ENCODE measurements at regions not wholly inside any gene's neighbourhood (a gene's known extent, or its start where the extent isn't known, plus 50 kb on each side); places are given as distances from the start of the nearest gene placed in this dataset.

GRCh38 chr9:108618906-108619550, 236.8 kb downstream of the ACTL7B start:
- Histone ChIP-seq H3K27me3 (ENCODE audit: insufficient read depth in 3 of 3, low read length in 2 of 3) (peaks cover 0 to 1% (median 0%) of the 10 kb centered on the region in 3 donors), H3K9me3 (no peaks in the 10 kb centered on the region), H3K4me1 (no peaks in the 10 kb centered on the region), H3K4me3 (no peak overlapping the region), H3K27ac (no peak overlapping the region), H3K36me3 (ENCODE audit: insufficient read depth in 1 of 2, low read depth in 1 of 2) (no peaks in the 10 kb centered on the region)
- DNase-seq (no peak), ATAC-seq (no peak)
- WGBS, 3 donors: 91 to 93% (median 93%) methylated on average over 8 of the region's 8 CpGs
- intact Hi-C loops (cut with DNase I): no loop called here
- TF ChIP-seq, protein P1, sequence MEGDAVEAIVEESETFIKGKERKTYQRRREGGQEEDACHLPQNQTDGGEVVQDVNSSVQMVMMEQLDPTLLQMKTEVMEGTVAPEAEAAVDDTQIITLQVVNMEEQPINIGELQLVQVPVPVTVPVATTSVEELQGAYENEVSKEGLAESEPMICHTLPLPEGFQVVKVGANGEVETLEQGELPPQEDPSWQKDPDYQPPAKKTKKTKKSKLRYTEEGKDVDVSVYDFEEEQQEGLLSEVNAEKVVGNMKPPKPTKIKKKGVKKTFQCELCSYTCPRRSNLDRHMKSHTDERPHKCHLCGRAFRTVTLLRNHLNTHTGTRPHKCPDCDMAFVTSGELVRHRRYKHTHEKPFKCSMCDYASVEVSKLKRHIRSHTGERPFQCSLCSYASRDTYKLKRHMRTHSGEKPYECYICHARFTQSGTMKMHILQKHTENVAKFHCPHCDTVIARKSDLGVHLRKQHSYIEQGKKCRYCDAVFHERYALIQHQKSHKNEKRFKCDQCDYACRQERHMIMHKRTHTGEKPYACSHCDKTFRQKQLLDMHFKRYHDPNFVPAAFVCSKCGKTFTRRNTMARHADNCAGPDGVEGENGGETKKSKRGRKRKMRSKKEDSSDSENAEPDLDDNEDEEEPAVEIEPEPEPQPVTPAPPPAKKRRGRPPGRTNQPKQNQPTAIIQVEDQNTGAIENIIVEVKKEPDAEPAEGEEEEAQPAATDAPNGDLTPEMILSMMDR (IDR thresholded peaks at IDR 0.05): no peak

DNA sequence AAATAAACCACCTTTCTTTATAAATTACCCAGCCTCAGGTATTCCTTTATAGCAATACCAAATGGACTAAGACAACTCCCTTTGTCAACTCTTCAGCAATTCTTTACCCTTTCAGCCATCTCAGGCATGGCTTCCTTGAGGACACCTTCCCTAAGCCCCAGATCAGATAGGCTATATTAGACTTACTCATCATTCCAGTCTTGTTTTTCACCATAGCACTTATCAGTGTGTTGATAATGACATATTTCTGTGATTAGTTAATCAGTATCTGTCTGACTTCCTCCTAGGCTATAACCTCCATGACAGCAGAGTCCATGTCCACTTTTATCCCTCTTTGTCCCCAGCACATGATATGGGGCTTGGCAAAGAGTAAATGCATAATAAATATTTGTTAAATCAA, 238.1 kb downstream of the ACTL7B start:
- ATAC-seq (no peak), DNase-seq (no peak)
- no peak overlapping the region for H3K27ac ChIP-seq
- no peak overlapping the region for H3K4me3 ChIP-seq
- H3K27me3 ChIP-seq (ENCODE audit: insufficient read depth in 3 of 3, low read length in 2 of 3): no peaks in the 10 kb centered on the region
- TF ChIP-seq, protein P1 (IDR thresholded peaks at IDR 0.05): no peak
- no peaks in the 10 kb centered on the region for H3K36me3 ChIP-seq (ENCODE audit: insufficient read depth in 1 of 2, low read depth in 1 of 2)
- H3K4me1 ChIP-seq: no peaks in the 10 kb centered on the region
- intact Hi-C loops (cut with DNase I): no loop called here
- H3K9me3 ChIP-seq: no peaks in the 10 kb centered on the region

DNA sequence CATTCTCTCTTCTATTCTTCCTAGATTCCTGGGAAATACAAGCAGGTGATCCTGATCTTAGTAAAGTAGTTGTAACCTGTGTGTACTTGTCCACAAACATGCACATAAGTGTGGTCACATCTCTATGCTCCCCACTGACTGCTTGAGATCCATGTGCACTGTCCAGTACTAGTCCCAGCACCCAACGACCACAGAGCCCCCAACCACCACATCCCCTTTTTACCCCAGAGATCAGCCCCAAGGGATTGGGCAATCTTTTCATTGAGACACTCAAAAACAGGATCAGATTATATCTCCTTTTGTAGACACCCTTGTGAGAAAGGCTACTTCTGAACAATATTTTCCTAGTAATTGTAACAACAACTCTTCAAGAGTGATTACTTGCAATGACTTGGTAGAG, 240.6 kb downstream of the ACTL7B start:
- no peak overlapping the region for H3K4me3 ChIP-seq
- no peak overlapping the region for H3K27ac ChIP-seq
- WGBS, 3 donors: 52 to 65% (median 58%) methylated on average over 1 of the region's 1 CpG
- DNase-seq: no peak
- no peak for ATAC-seq
- no peaks in the 10 kb centered on the region for H3K27me3 ChIP-seq (ENCODE audit: insufficient read depth in 3 of 3, low read length in 2 of 3)
- no peaks in the 10 kb centered on the region for H3K9me3 ChIP-seq
- intact Hi-C loops (cut with DNase I): no loop called here
- TF ChIP-seq, protein P1 (IDR thresholded peaks at IDR 0.05): no peak
- no peaks in the 10 kb centered on the region for H3K4me1 ChIP-seq
- no peaks in the 10 kb centered on the region for H3K36me3 ChIP-seq (ENCODE audit: insufficient read depth in 1 of 2, low read depth in 1 of 2)

- no peak for ATAC-seq
- H3K4me1 ChIP-seq: no peaks in the 10 kb centered on the region
- intact Hi-C loops (cut with DNase I): no loop called here
- no peaks in the 10 kb centered on the region for H3K36me3 ChIP-seq (ENCODE audit: insufficient read depth in 1 of 2, low read depth in 1 of 2)
- TF ChIP-seq, protein P1 (IDR thresholded peaks at IDR 0.05): no peak
- H3K27ac ChIP-seq: no peak overlapping the region
- DNase-seq: no peak
- WGBS, 3 donors: 68 to 77% (median 77%) methylated on average over 2 of the region's 2 CpGs
- H3K4me3 ChIP-seq: no peak overlapping the region
- H3K9me3 ChIP-seq: no peaks in the 10 kb centered on the region
- no peaks in the 10 kb centered on the region for H3K27me3 ChIP-seq (ENCODE audit: insufficient read depth in 3 of 3, low read length in 2 of 3)
These were observed 243.3 kb downstream of the ACTL7B start for GRCh38 chr9:108612513-108612912.

DNA sequence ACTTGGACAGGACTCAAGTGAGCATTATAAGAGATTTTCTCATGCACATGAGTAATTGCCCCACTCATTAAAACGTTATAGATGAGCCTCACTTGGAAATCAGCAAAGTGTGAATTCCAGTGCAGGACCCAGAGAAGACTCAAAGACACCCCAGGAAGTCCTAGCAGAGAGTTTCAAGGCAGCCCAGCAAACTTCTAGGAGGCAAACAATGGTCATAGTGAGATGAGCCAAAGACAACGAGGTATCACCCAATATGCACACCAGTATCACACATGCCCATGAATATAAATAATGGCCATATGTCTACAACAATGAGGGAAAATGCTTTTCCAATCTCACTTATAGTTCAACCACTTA, 245.9 kb downstream of the ACTL7B start:
- Histone ChIP-seq H3K4me3 (no peak overlapping the region), H3K4me1 (no peaks in the 10 kb centered on the region), H3K36me3 (ENCODE audit: insufficient read depth in 1 of 2, low read depth in 1 of 2) (no peaks in the 10 kb centered on the region), H3K9me3 (no peaks in the 10 kb centered on the region), H3K27me3 (ENCODE audit: insufficient read depth in 3 of 3, low read length in 2 of 3) (no peaks in the 10 kb centered on the region), H3K27ac (no peak overlapping the region)
- WGBS, 3 donors: 43 to 54% (median 43%) methylated on average over 2 of the region's 2 CpGs
- DNase-seq (no peak), ATAC-seq (no peak)
- intact Hi-C loops (cut with DNase I): no loop called here
- TF ChIP-seq, protein P1 (IDR thresholded peaks at IDR 0.05): no peak
